Vagina (tissue), 2 donors: ENCODE measurements at regions not wholly inside any gene's neighbourhood (a gene's known extent, or its start where the extent isn't known, plus 50 kb on each side); places are given as distances from the start of the nearest gene placed in this dataset.

Experiments used
- POLR2A ChIP-seq, 2 donors: fragments of 450-650 bp; IDR thresholded peaks; one replicate each; pipeline ENCODE4 v1.6.1; 2017; ENCODE audit warnings: antibody characterized with exemption in 2 of 2, mild to moderate bottlenecking in 2 of 2, moderate library complexity in 2 of 2
- POLR2AphosphoS5 ChIP-seq, 2 donors: sonication (generic); formaldehyde crosslinking; IDR thresholded peaks; one replicate each; pipeline ENCODE4 v1.9.0; 2017; ENCODE audit warnings: antibody characterized with exemption in 2 of 2, mild to moderate bottlenecking in 2 of 2, low read depth in 1 of 2; ENCODE audit not compliant: insufficient read depth in 1 of 2
- TF ChIP-seq, protein P1 (sequence below), 3 experiments: fragments of 450-650 bp in 2 of 3; fragments of 200-600 bp in 1 of 3; sonication (generic) in 1 of 3; IDR thresholded peaks; one replicate each; pipeline ENCODE4 v1.5.1; 2017 to 2019; ENCODE audit warnings: antibody characterized with exemption in 3 of 3, mild to moderate bottlenecking in 2 of 3, moderate library complexity in 2 of 3

DNA sequence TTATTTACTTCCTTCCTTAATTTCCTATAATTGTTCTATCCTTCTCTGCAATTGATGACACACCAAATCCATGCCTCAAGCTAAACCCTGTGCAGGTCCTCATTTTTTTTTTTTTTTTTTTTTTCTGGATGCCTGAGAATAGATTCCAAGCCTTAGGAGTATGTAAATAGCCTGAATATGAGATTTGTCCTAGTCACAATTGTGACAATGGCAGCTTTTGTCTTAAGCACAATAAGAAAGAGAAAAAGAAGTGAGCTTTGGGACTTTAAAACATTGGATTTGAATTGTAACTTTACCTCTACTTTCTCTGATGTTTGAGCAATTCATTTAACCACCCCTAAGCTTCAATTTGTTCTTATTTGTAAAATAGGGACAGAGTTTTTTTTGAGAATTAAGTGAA lies 280.5 kb downstream of the TUSC1 start:
- TF ChIP-seq, protein P1, sequence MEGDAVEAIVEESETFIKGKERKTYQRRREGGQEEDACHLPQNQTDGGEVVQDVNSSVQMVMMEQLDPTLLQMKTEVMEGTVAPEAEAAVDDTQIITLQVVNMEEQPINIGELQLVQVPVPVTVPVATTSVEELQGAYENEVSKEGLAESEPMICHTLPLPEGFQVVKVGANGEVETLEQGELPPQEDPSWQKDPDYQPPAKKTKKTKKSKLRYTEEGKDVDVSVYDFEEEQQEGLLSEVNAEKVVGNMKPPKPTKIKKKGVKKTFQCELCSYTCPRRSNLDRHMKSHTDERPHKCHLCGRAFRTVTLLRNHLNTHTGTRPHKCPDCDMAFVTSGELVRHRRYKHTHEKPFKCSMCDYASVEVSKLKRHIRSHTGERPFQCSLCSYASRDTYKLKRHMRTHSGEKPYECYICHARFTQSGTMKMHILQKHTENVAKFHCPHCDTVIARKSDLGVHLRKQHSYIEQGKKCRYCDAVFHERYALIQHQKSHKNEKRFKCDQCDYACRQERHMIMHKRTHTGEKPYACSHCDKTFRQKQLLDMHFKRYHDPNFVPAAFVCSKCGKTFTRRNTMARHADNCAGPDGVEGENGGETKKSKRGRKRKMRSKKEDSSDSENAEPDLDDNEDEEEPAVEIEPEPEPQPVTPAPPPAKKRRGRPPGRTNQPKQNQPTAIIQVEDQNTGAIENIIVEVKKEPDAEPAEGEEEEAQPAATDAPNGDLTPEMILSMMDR (IDR thresholded peaks at IDR 0.05): no peak
- no peak for TF ChIP-seq POLR2A (IDR thresholded peaks at IDR 0.05)
- no peak for TF ChIP-seq POLR2AphosphoS5 (IDR thresholded peaks at IDR 0.05; ENCODE audit: insufficient read depth in 1 of 2, low read depth in 1 of 2)
